ENCODE measurements at regions not wholly inside any gene's neighbourhood (a gene's known extent, or its start where the extent isn't known, plus 50 kb on each side); places are given as distances from the start of the nearest gene placed in this dataset.

- Histone ChIP-seq H3K4me1 (replicated peaks in 1 of 2; ENCODE audit: control insufficient read depth in 2 of 2, insufficient read depth in 2 of 2, low read length in 2 of 2) (no peaks in the 10 kb centered on the region), H4K20me1 (replicated peaks; ENCODE audit: control insufficient read depth, insufficient read depth, low read length) (no peaks in the 10 kb centered on the region), H3K4me2 (ENCODE audit: insufficient read depth, low read length) (no peak overlapping the region), H3K4me3 (no peak overlapping the region), H3K36me3 (ENCODE audit: control insufficient read depth, insufficient read depth, low read length) (no peaks in the 10 kb centered on the region), H3K27ac (ENCODE audit: extremely low read depth, low read depth, low read length) (no peak overlapping the region), H3K9ac (ENCODE audit: insufficient read depth in 1 of 2, low read depth in 2 of 2, low read length in 2 of 2) (no peak overlapping the region), H3K9me1 (ENCODE audit: control insufficient read depth, insufficient read depth, low read length) (no peaks in the 10 kb centered on the region), H3K9me3 (replicated peaks; ENCODE audit: control insufficient read depth, insufficient read depth, low read depth, low read length) (peaks cover 4% of the 10 kb centered on the region; the same call in 1 of the 2 replicates), H3K79me2 (ENCODE audit: control insufficient read depth, insufficient read depth, low read length) (no peaks in the 10 kb centered on the region), H3K27me3 (ENCODE audit: control insufficient read depth in 2 of 2, insufficient read depth in 2 of 2, low read length in 2 of 2) (no peaks in the 10 kb centered on the region), H2AFZ (ENCODE audit: low read depth, low read length) (no peak overlapping the region)
- ATAC-seq (no peak), DNase-seq (ENCODE audit: extremely low read depth in 1 of 4, low spot score in 3 of 4) (no peak), FAIRE-seq (no peak)
- ChIA-PET POLR2A (interaction anchor here (0.7 kb wide), 1 partner anchor 32 kb away, joined by 3 read pairs; no protein-coding TSS in a partner anchor), CTCF (ENCODE audit: low intra/inter-chr PET ratio) (interaction anchor here (0.6 kb wide), 1 partner anchor 244 kb away, joined by 3 read pairs; no protein-coding TSS in a partner anchor)
- BruUV-seq (replicated peaks) = no TSS peak
- intact Hi-C loops (cut with micrococcal nuclease) = no loop called here
- WGBS (ENCODE audit: insufficient coverage, low coverage, missing lambda C conversion rate) = 0% methylated on average over 1 of the region's 1 CpG
- TF ChIP-seq, protein P1, sequence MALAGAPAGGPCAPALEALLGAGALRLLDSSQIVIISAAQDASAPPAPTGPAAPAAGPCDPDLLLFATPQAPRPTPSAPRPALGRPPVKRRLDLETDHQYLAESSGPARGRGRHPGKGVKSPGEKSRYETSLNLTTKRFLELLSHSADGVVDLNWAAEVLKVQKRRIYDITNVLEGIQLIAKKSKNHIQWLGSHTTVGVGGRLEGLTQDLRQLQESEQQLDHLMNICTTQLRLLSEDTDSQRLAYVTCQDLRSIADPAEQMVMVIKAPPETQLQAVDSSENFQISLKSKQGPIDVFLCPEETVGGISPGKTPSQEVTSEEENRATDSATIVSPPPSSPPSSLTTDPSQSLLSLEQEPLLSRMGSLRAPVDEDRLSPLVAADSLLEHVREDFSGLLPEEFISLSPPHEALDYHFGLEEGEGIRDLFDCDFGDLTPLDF (CRISPR knock-in tag; IDR thresholded peaks at IDR 0.05) = no peak
- TF ChIP-seq NELFE (IDR thresholded peaks at IDR 0.05; ENCODE audit: insufficient read depth, insufficient read length) (no peak), E2F5 (CRISPR knock-in tag; IDR thresholded peaks at IDR 0.05) (no peak)
- TF ChIP-seq, protein P2, sequence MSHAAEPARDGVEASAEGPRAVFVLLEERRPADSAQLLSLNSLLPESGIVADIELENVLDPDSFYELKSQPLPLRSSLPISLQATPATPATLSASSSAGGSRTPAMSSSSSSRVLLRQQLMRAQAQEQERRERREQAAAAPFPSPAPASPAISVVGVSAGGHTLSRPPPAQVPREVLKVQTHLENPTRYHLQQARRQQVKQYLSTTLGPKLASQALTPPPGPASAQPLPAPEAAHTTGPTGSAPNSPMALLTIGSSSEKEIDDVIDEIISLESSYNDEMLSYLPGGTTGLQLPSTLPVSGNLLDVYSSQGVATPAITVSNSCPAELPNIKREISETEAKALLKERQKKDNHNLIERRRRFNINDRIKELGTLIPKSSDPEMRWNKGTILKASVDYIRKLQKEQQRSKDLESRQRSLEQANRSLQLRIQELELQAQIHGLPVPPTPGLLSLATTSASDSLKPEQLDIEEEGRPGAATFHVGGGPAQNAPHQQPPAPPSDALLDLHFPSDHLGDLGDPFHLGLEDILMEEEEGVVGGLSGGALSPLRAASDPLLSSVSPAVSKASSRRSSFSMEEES (CRISPR knock-in tag; IDR thresholded peaks at IDR 0.05) = peak; percentile 39
- in situ Hi-C loops (cut with MboI) = no loop called here
Observed at GRCh38 chr1:239011382-239011781, 375.0 kb upstream of the CHRM3 start.

Data from K562 (cell line).